ENCODE measurements at regions not wholly inside any gene's neighbourhood (a gene's known extent, or its start where the extent isn't known, plus 50 kb on each side); places are given as distances from the start of the nearest gene placed in this dataset.

GRCh38 chr2:196463706-196464105, 175.8 kb upstream of the CCDC150 start:
- TF ChIP-seq CTCF (IDR thresholded peaks at IDR 0.05; ENCODE audit: poor library complexity) (no peak), EZH2 (IDR thresholded peaks at IDR 0.05; ENCODE audit: borderline replicate concordance) (no peak)

All from hepatocyte (in vitro differentiated cells).